Astrocyte of the cerebellum (primary cell): ENCODE measurements at regions not wholly inside any gene's neighbourhood (a gene's known extent, or its start where the extent isn't known, plus 50 kb on each side); places are given as distances from the start of the nearest gene placed in this dataset.

ENCODE experiments used
- DNase-seq: peaks from one replicate; pipeline ENCODE4 v3.0.0-alpha.2; 2011; ENCODE audit warnings: low read depth
- H3K4me3 ChIP-seq: 2 replicates; pipeline ENCODE4 v1.5.1; 2011; ENCODE audit warnings: mild to moderate bottlenecking, low read depth, low read length, moderate library complexity
- CTCF ChIP-seq: IDR thresholded peaks from 2 replicates; pipeline ENCODE4 v1.5.1; 2012; ENCODE audit warnings: low read length, low read depth, moderate library complexity, mild to moderate bottlenecking; ENCODE audit errors: missing control alignments
- in situ Hi-C: cut with HindIII; loops from 2 replicates; pipeline ENCODE4 v1.10.0; 2017; ENCODE audit warnings: low sequenced_read_pairs

- H3K4me3 ChIP-seq: no peak overlapping the region
- no peak for TF ChIP-seq CTCF
- DNase-seq: no peak
- in situ Hi-C loops: no loop called here
Observed at GRCh38 chr12:131528144-131528543, 182.7 kb upstream of the SFSWAP start.

DNA sequence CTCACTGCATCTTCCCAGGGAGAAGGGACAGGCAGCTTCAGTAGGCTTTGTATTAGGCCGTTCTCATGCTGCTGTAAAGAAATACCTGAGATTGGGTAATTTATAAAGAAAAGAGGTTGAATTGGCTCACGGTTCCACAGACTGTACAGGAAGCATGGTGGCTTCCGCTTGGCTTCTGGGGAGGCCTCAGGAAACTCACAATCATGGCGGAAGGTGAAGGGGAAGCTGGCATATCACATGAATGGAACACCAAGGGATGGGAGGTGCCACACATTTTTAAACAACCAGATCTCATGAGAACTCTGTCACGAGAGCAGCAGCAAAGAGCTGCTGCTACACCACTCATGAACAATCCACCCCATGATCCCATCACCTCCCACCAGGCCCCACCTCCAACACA is 182.2 kb upstream of the SFSWAP start:
- DNase-seq: no peak
- in situ Hi-C loops: no loop called here
- no peak overlapping the region for H3K4me3 ChIP-seq
- no peak for TF ChIP-seq CTCF

- in situ Hi-C loops: no loop called here
- no peak for TF ChIP-seq CTCF
- no peak for DNase-seq
- no peak overlapping the region for H3K4me3 ChIP-seq
Observed at GRCh38 chr12:131529196-131530040, 181.5 kb upstream of the SFSWAP start.

- TF ChIP-seq CTCF: no peak
- no peak overlapping the region for H3K4me3 ChIP-seq
- no peak for DNase-seq
- in situ Hi-C loops: no loop called here
Observed at GRCh38 chr12:131530041-131530332, 180.9 kb upstream of the SFSWAP start.

DNA sequence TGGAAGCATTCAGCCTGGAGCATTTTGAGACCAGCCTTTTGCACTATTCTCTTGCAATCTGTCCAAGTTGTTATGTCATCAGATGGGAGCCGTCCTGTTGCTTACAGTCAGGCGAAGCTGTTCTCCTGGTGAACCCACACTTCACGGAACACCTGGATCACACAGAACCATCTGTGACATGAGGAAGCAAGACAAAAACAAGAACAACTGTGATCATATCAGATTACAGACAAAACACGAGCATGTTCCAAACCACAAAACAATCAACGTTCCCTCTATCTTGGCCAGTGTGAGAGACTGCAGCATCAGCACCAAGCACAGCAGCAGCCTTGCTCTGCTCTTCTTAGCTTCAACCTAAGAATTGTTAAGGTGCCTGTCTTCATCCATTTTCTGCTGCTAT is 180.5 kb upstream of the SFSWAP start:
- no peak for TF ChIP-seq CTCF
- in situ Hi-C loops: no loop called here
- H3K4me3 ChIP-seq: no peak overlapping the region
- no peak for DNase-seq

- TF ChIP-seq CTCF: no peak
- DNase-seq: no peak
- no peak overlapping the region for H3K4me3 ChIP-seq
- in situ Hi-C loops: no loop called here
Observed at GRCh38 chr12:131533139-131533538, 177.8 kb upstream of the SFSWAP start.
